GM12891 (cell line): ENCODE measurements at regions not wholly inside any gene's neighbourhood (a gene's known extent, or its start where the extent isn't known, plus 50 kb on each side); places are given as distances from the start of the nearest gene placed in this dataset.

Experiments
- POLR2A ChIP-seq: IDR thresholded peaks from 2 replicates; pipeline ENCODE4 v1.6.1; 2011; ENCODE audit warnings: low read depth, low read length, control low read depth
- POLR2AphosphoS5 ChIP-seq: IDR thresholded peaks from 2 replicates; pipeline ENCODE4 v1.6.1; 2011; ENCODE audit warnings: low read depth, low read length, control low read depth
- SPI1 ChIP-seq: IDR thresholded peaks from 2 replicates; pipeline ENCODE4 v1.6.1; 2011; ENCODE audit warnings: low read depth, low read length, control low read depth
- TAF1 ChIP-seq: IDR thresholded peaks from 2 replicates; pipeline ENCODE4 v1.6.1; 2011; ENCODE audit warnings: low read depth, low read length, control low read depth

DNA sequence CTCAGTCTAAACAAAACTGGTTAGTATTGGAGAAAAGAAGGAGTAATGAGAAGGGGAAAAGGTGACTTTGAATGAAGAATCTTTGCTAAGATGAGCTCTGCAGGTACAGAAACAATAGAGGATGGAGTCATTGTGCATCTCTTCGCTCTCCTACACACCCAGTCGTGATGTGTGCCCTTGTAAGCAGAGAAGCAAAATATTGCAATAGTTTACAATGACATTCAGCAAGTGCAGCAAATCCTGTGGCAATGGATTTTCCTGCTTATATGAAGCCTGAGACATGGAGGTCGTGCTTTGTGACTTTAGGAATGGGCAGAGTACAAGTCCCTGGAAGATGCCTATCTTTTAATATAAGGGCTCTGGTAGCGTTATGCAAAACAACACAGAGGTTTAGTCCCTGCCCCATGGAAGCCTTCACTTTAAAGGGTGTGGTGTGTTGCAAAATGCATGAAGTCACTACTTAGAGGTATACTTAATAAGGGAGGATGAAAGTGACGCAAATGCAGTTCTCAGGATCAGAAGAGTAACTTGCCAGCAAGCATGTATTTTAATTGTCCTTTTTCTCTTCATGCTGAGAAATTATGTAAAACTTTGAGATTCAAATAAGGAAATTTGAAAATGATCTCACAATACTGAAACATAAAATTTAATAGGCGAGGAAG is 88.0 kb upstream of the IVNS1ABP start:
- no peak for TF ChIP-seq POLR2AphosphoS5
- TF ChIP-seq POLR2A: no peak
- no peak for TF ChIP-seq TAF1
- TF ChIP-seq SPI1: no peak
